IPS DF 6.9 (cell line): ENCODE measurements at regions not wholly inside any gene's neighbourhood (a gene's known extent, or its start where the extent isn't known, plus 50 kb on each side); places are given as distances from the start of the nearest gene placed in this dataset.

Source experiments
- DNase-seq: peaks from one replicate; pipeline ENCODE4 v3.0.0-alpha.2; 2013; ENCODE audit warnings: low read depth, low spot score
- H3K27ac ChIP-seq: one replicate; pipeline ENCODE4 v1.5.1; 2013; ENCODE audit warnings: low read length, control low read depth
- H3K27me3 ChIP-seq: 2 replicates; pipeline ENCODE4 v1.6.1; 2013; ENCODE audit warnings: mild to moderate bottlenecking, low read length; ENCODE audit not compliant: control insufficient read depth, insufficient read depth
- H3K36me3 ChIP-seq: 2 replicates; pipeline ENCODE4 v1.6.1; 2013; ENCODE audit warnings: low read length; ENCODE audit not compliant: control insufficient read depth, insufficient read depth
- H3K4me1 ChIP-seq: 2 replicates; pipeline ENCODE4 v1.6.1; 2013; ENCODE audit warnings: low read length; ENCODE audit not compliant: control insufficient read depth, insufficient read depth
- H3K4me3 ChIP-seq: 2 replicates; pipeline ENCODE4 v1.5.1; 2013; ENCODE audit warnings: mild to moderate bottlenecking, low read length
- H3K9me3 ChIP-seq: 2 replicates; pipeline ENCODE4 v1.6.1; 2013; ENCODE audit warnings: low read length, inconsistent platforms; ENCODE audit not compliant: control insufficient read depth, insufficient read depth
- WGBS: extraction: QIAGEN DNeasy Blood & Tissue Kit; methylation state at CpG from one replicate; pipeline ENCODE4 v1.1.7; 2013; ENCODE audit warnings: mixed read lengths, missing lambda C conversion rate; ENCODE audit not compliant: insufficient read length, insufficient coverage; 5-methylcytosine and 5-hydroxymethylcytosine counted together

DNA sequence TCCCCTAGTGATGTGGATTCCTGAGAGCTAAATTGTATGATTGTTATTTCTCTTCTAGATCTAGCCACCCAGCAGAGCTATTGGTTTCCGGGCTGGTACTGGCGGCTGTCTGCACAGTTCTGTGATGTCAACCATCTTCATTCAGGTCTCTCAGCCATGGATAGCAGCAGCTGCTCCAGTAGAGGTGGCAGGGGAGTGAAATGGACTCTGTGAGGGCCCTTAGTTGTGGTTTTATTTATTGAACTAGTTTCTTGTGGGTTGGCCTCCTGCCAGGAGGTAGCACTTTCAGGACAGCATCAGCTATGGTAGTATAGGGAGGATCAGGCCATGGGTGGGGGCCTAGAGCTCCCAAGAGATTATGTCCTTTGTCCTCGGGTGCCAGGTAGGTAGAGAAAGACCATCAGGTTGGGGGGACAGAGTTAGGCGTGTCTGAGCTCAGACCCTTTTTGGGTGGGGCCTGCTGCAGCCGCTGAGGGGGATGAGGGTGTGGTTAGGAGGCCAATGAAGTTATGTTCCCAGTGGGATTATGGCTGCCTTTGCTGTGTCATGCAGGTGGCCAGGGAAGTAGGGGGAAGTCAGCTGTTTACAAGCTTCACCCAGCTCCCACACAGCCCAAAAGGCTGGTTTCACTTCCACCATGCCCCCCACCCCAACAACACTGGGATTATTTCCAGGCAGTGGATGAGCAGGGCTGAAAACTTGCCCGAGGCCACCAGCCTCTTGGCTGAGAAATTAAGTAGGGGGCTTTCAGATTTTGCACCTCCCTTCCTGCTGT, 55.1 kb upstream of the RGS4 start:
- WGBS: no CpG with 5 or more reads among the region's 6 CpGs
- Histone ChIP-seq H3K36me3 (no peaks in the 10 kb centered on the region), H3K4me3 (no peak overlapping the region), H3K9me3 (no peaks in the 10 kb centered on the region), H3K4me1 (no peaks in the 10 kb centered on the region), H3K27ac (no peak overlapping the region), H3K27me3 (no peaks in the 10 kb centered on the region)
- DNase-seq: no peak

DNA sequence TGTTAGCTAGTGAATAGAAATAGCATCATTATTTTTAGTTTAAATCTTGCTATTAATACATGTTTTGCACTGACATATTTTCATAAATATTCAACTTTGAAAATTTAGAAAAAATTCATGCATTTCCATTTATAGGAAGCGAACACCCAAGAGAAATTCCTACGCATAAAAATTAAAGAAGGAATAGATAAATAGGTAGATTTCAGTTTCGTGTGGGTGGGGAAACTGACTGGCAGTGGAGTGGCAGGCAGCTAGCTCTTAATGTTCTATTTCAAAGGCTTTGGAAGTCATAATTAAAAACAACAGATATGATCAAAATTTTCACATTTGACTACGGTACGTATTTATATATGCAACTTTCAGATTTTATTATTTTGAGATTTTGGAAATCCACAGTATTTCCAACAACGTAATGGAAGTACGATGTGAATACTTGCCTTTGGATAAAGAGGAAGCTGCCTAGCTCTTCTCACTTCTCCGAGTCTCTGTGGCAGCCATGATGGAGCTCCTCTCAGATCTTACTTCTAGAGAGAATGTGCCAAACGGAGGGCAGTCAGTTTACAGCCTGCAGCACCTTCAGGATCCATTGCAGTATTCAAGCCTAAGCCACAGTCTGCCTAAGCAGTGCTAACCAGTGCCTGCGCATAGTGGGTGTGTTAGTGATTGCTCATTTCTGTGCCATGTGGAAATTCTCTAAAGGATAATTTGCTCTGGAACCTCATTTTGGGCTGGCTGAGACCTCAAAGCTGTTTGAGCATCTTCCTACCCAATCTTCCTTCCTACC, 62.9 kb upstream of the RGS4 start:
- Histone ChIP-seq H3K36me3 (no peaks in the 10 kb centered on the region), H3K27ac (no peak overlapping the region)
- WGBS: no CpG with 5 or more reads among the region's 10 CpGs

DNA sequence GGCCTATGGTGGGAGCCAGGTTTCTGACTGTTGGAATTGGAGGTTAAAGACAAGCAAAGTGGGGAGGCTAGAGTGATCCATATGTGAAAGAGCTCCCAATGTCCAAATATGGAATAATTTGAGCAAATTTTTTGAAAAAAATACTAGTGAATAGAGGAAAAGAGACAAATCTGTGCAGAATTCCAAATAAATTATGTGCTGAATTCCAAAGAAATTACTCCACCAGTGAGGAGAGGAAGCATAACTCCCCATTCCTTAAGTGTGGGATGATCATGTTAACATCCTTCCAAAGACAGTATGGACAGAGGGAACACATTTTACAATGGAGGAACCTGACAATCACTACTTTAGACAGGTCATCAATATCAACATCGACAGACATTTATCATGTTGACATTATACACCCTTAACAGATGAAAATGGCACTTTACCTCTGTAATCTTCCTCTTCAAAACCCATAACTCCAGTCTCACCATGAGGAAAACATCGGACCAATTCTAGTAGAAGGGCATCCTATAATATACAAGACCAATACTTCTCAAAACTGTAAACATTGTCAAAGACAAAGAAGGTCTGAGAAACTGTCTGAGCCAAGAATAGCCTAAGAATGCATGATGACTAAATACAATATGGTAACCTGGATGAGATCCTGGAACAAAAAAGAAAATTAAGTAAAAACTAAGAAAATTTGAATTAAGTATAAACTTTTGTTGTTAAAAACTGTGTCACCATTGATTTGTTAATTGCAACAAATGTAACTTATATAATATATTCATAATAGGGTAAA, 71.5 kb upstream of the RGS4 start:
- Histone ChIP-seq H3K4me3 (no peak overlapping the region), H3K27me3 (no peaks in the 10 kb centered on the region), H3K27ac (no peak overlapping the region), H3K4me1 (no peaks in the 10 kb centered on the region), H3K9me3 (no peaks in the 10 kb centered on the region), H3K36me3 (no peaks in the 10 kb centered on the region)
- no CpG with 5 or more reads among the region's 2 CpGs for WGBS
- DNase-seq: no peak

More for the DNA sequence above, 62.9 kb upstream of the RGS4 start:
- Histone ChIP-seq H3K4me1 (no peaks in the 10 kb centered on the region), H3K9me3 (no peaks in the 10 kb centered on the region), H3K27me3 (no peaks in the 10 kb centered on the region), H3K4me3 (no peak overlapping the region)
- no peak for DNase-seq

DNA sequence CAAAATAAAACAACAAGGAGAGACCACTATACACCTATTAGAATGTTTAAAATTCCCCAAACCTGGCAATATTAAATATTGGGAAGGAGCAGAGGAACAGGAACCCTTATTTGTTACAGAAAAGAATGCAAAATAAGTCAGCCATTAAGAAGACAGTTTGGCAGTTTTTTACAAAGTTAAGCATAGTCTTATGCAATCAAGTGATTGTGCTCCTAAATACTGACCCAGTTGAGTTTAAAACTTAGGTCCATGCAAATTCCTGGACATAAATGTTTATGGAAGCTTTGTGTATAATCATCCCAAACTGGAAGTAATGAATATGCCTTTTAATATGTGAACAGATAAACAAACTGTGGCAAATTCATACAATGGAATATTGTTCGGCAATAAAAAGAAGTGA, 72.9 kb upstream of the RGS4 start:
- no peaks in the 10 kb centered on the region for H3K4me1 ChIP-seq
- no peak overlapping the region for H3K27ac ChIP-seq
- DNase-seq: no peak
- WGBS: no CpG with 5 or more reads among the region's 1 CpG
- no peaks in the 10 kb centered on the region for H3K9me3 ChIP-seq
- no peaks in the 10 kb centered on the region for H3K36me3 ChIP-seq
- H3K4me3 ChIP-seq: no peak overlapping the region
- no peaks in the 10 kb centered on the region for H3K27me3 ChIP-seq

DNA sequence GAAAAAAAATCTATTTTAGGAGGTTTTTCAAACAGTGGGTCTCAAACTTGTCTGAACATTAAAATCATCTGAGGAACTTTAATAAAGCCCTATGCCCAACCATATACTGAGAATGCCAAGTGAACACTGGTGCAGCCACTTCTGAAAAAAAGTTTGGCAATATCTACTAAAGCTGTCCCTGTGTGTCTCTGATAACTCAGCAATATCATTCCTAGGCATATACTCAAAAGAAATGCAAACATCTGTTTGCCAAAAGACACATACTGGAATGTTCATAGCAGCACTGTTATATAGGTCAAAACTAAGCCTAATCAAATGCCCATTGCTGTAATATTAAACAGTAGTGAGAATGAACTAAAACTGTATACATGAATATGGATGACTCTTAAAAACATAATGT, 74.2 kb upstream of the RGS4 start:
- no peaks in the 10 kb centered on the region for H3K4me1 ChIP-seq
- no peak overlapping the region for H3K27ac ChIP-seq
- no peak for DNase-seq
- H3K36me3 ChIP-seq: no peaks in the 10 kb centered on the region
- H3K27me3 ChIP-seq: no peaks in the 10 kb centered on the region
- H3K9me3 ChIP-seq: no peaks in the 10 kb centered on the region
- no peak overlapping the region for H3K4me3 ChIP-seq

DNA sequence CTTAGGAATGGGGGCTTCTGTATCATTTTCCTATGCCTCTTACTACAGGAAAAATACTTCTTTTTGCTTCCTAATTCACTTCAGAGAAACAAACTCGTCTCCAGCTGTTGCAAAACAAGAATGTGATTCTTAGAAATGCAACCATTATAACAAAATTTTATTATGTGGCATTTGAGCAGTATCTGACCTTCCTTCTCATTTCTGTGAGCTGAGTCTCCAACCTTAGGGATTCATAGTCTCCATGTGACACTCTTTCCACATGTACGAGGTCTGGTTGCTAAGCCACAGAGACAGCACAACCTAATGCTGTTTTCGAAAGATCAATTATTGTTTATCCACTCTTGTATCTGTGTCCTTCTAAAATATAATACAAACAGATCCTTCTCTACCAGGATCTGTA, 75.3 kb upstream of the RGS4 start:
- Histone ChIP-seq H3K4me3 (no peak overlapping the region), H3K9me3 (no peaks in the 10 kb centered on the region), H3K36me3 (no peaks in the 10 kb centered on the region), H3K27me3 (no peaks in the 10 kb centered on the region), H3K27ac (no peak overlapping the region), H3K4me1 (no peaks in the 10 kb centered on the region)
- DNase-seq: no peak
- no CpG with 5 or more reads among the region's 3 CpGs for WGBS

DNA sequence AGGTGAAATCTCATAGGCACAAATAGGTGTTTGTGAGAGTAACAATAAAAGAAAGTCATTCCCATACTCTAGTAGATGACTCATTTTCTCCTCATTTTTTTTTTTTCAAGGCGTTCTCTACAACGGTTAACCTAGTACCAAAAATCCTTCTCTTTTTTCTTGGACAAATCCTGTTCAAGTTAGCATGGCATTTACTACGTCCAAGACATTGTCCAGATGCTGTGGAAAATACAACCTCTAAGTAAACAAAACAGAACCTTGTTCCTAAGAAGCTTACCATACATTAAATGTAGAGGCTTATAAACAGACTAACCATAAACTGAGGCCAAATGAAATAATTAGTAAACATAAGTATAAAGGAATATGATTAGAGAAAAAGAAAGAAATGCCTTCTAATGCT, 76.2 kb upstream of the RGS4 start:
- H3K36me3 ChIP-seq: no peaks in the 10 kb centered on the region
- H3K4me1 ChIP-seq: no peaks in the 10 kb centered on the region
- no peaks in the 10 kb centered on the region for H3K9me3 ChIP-seq
- no peaks in the 10 kb centered on the region for H3K27me3 ChIP-seq
- H3K27ac ChIP-seq: no peak overlapping the region
- no CpG with 5 or more reads among the region's 3 CpGs for WGBS
- no peak overlapping the region for H3K4me3 ChIP-seq
- DNase-seq: no peak

DNA sequence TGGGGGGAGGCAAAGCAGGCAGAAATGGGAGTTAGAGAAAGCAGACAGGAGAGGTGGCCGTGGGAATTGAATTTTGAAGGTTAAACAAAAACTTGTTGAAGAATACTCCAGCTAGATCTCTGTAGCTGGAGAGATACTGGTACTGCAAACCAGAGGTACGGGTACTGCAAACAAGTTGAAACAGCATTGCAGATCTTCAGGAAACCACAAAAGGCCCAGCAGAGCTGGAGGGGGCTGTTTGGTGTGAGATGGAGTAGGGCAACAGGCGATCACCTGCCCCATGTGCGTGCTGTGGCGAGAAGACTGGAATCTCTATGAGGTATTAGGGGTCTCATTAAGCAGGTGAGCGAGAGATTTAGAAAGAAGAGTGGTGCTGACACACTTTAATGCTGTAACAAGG, 77.7 kb upstream of the RGS4 start:
- H3K36me3 ChIP-seq: no peaks in the 10 kb centered on the region
- no peak overlapping the region for H3K27ac ChIP-seq
- no peaks in the 10 kb centered on the region for H3K4me1 ChIP-seq
- DNase-seq: no peak
- no peaks in the 10 kb centered on the region for H3K9me3 ChIP-seq
- no peak overlapping the region for H3K4me3 ChIP-seq
- H3K27me3 ChIP-seq: no peaks in the 10 kb centered on the region
- no CpG with 5 or more reads among the region's 6 CpGs for WGBS

DNA sequence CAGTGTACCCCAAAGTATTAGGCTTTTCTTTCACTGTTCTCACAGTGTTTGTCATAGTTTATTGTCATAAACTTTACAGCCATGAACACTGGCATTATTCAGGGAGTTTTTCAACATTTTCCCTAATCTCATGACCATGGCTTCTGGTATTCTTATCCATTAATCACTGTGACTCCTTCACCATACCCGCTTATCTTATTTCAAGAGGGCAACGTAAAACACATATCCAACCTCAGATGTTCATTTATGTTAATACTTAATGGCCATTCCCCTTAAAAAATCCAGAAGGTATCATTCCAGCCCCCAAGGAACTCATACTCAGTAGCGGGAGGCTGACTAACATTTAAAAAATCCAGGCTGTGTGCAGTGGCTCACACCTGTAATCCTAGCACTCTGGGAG, 78.5 kb upstream of the RGS4 start:
- Histone ChIP-seq H3K27ac (no peak overlapping the region), H3K4me1 (no peaks in the 10 kb centered on the region), H3K9me3 (no peaks in the 10 kb centered on the region), H3K36me3 (no peaks in the 10 kb centered on the region), H3K27me3 (no peaks in the 10 kb centered on the region), H3K4me3 (no peak overlapping the region)
- no peak for DNase-seq
- no CpG with 5 or more reads among the region's 3 CpGs for WGBS

DNA sequence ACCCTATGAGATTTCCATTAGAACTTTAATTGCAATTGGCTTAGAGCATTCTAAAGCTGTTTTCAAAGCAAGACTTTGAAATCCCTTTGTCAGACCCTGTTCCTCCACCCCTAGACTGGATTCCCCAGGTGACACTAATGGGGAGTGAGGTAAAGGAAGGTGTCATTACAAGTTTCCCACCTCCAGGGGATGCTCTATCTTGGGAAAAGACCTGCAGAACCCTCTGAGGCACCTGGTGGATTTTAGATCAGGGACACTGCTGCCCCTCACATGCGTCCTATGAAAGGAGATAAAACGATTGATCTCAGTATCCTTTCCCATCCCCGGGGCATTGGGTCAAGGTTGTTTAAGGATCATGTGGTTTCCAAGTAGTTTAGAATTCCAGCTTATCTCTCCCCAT, 80.3 kb upstream of the RGS4 start:
- no CpG with 5 or more reads among the region's 3 CpGs for WGBS
- Histone ChIP-seq H3K36me3 (no peaks in the 10 kb centered on the region), H3K4me3 (no peak overlapping the region), H3K27ac (no peak overlapping the region), H3K9me3 (no peaks in the 10 kb centered on the region), H3K27me3 (no peaks in the 10 kb centered on the region), H3K4me1 (no peaks in the 10 kb centered on the region)
- peak; percentile 33 for DNase-seq
